NCI-H526 (cell line): ENCODE measurements at regions not wholly inside any gene's neighbourhood (a gene's known extent, or its start where the extent isn't known, plus 50 kb on each side); places are given as distances from the start of the nearest gene placed in this dataset.
A peak's percentile ranks its signal among the peaks of the same experiment; 100 is the strongest.
"Not testable (repeated sequence)": the region's sequence is repeated elsewhere in the genome, so short reads cannot be mapped to it uniquely, and the experiment has no call there.

Experiments used
- DNase-seq, 2 experiments: peaks; one replicate each; lab custom pipeline; 2025; lab: John Stamatoyannopoulos, UW

- DNase-seq = no peak
These were observed 73.2 kb downstream of the MTNR1A start for GRCh38 chr4:186481998-186482790.

DNA sequence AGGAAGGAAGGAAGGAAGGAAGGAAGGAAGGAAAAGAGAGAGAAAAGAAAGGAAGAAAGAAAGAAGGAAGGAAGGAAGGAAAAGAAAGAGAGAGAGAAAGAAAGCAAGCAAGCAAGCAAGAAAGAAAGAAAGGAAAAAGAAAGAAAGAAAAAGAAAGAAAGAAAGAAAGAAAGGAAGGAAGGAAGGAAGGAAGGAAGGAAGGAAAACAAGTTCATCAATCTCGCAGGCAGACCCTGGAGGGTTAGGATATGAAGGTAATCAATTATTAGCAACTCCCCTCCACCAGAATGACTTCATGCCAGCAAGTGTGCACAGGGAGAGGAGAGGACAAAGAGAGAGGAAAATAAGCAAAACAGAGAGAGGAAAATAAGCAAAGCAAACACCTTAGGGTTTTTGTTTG is 80.2 kb downstream of the MTNR1A start:
- DNase-seq = no peak

GRCh38 chr4:186473933-186474332 is 81.4 kb downstream of the MTNR1A start:
- peak in 1 of 2 experiments; percentile 7 for DNase-seq

DNA sequence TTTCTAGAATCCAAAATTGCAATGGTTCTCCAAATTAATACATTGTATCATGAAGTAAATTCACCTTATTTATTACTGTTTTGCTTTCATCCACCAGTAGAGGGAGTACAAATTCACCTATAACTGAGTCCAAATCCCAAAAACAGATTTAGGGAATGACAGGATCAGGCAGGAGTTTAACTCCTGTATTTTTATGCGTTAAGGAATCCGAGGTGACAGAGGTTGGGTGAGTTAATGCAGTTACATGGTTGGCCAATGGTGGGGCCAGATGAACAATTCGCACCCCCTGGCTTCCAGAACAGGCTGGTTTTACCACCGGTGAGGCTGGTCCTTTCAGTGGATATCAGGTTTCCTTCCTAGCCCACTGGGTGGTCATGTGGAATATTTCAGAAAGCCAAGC is 82.4 kb downstream of the MTNR1A start:
- peak in 1 of 2 experiments; percentile 49 for DNase-seq

DNA sequence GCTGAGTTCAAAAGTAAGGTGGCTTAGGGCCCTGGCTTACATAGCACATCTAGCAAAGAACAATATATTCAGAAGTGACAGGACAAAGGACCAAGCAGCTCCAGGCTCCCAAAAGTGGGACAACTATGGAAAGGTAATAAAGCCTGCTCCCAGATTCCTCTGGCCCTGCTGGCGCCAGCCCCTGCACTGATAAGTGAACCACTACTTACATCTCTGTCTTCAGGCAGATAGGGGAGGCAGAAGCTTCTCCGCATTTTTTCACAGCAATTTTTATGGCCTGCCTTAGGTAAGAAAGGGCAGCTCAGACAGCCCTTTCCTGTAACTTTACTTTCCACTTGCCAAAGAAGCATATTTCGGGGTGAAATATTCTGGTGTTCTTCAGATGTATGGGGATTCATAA is 83.9 kb downstream of the MTNR1A start:
- no peak for DNase-seq

DNA sequence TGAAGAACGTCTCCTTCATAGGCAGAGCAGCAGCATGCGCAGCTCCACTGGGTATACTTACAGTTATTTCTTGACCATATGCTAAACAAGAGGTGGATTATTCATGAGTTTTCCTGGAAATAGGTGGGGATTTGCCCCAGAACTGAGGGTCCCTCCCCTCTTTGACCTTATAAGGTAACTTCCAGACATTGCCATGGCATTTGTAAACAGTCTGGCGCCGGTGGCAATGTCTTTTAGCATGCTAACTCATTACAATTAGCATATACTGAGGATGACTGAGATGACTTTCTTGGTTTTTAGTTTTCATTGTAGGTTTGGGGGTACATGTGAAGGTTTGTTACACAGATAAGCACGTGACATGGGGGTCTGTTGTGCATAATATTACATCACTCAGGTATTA is 97.3 kb downstream of the MTNR1A start:
- DNase-seq = no peak

DNA sequence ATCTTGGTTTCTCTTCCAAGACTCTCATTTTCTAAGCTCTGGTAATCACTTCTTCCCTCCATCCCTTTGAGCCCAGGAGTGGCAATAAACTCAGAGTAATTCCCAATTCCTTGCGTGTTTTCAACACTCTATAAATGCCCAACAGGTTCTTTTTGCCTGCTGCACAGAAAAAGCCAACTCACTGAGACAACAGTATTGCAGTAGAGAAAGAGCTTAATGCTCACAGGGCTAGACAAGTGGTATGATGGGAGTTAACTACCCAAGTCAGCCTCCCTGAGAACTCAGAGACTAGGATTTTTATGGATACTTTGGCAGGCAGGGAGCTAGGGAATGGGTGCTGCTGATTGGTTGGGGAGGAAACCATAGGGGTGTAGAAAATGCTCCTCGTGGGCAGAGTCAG is 103.4 kb downstream of the MTNR1A start:
- no peak for DNase-seq

GRCh38 chr4:186449954-186450353 is 105.4 kb downstream of the MTNR1A start:
- DNase-seq = no peak

GRCh38 chr4:186445040-186445439 is 110.3 kb downstream of the MTNR1A start:
- DNase-seq = no peak

GRCh38 chr4:186441502-186441901 is 113.9 kb downstream of the MTNR1A start:
- DNase-seq = no peak

DNA sequence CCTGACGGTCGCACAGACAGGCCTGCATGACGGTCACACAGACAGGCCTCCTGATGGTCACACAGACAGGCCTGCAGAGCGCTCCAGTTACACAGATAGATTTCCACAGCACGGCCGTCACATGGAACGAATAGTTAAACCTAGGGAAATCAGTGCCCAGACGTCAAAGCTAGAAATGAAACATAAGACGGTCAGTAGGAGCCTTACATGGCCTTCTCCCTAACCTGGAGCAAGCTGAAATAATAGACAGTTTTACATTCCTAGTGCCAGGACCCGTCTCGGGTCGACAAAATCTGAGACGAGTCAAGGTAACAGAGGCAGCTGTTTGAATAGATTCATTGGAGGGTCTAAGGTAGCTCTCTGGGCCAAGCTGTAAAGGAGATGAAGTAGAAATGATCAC is 126.9 kb downstream of the MTNR1A start:
- DNase-seq = no peak

DNA sequence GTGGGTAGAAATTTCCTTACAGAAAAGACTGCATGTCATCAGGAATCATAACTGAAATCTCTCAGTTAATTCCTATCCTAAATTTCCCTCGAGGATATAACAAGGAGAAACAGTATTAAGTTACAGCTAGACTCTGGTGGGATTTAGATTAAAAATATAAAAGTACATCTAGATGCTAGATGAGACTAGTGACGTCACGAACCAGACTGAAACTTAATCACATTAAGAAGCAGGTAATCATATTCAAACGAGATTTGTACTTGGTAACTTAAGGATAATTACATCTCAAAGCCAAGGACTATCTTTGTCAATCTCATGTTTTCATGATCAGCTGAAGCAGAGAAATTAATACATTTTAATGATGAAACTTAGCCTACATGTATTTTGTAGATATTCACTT is 130.6 kb downstream of the MTNR1A start:
- no peak for DNase-seq

DNA sequence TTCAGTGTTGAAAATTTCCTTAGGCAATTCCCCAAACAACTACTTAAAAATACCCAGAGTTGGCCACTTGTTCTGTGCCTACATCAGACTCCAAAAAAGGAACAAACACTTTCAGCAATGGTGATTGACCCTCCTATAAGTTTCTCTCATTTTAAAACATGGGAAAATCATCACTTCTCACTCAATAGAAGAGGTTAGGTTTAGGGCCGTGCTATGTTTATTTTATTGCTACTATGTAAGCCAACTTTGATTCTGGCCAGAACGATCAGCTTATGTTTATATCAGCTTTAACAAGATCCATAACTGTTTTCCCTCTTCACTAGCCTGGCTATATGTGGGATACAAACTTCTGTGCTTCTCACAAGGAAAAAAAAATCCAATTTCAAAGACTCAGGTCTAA is 133.1 kb downstream of the MTNR1A start:
- DNase-seq = no peak

DNA sequence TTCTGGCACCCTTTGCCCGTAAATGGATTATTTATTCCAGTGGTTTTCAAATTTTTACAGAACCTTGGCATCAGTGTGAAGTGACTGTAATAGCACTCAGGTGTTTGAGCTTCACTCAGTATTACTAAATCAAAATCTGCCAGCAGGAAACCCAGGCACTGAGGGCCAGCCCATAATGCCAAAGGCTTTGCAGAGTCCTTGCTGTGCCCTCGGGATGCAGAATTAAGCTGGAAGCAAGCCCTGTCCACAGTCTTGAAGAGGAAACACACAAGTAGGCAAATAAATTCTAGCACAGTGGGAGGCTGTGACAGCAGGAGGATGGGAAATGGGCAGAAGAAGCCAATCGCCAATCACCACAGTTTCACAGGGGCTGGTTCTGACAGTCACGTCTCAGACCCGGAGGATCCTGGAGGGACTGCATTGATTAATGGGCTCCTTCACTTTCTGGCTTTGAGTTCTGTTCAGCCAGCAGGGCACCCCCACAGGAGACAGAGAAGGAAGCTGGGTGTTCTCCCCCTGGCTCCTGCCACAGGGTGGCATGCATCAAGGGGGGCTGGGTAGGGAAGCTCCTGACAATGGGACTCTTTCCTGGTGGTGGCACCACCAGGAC is 138.8 kb downstream of the MTNR1A start:
- DNase-seq = no peak

DNA sequence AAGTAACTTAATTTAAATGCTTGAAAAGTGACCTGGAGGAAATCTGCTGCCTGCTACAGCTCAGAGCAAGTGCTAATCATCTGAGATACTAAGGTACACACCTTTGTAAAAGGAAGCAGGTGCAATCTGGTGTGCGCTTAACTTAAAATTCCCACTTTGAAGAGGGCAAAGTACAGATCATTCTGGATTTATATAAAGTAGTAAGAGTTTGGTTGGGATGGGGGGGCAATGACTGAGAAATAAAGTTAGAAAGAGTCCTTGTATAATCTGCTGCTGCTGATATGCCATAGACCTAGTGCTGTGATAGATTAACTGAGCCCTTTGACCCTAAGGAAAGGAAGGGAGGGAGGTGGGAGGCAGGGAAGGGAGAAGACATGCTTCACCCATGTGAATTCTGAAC is 141.0 kb downstream of the MTNR1A start:
- no peak for DNase-seq

DNA sequence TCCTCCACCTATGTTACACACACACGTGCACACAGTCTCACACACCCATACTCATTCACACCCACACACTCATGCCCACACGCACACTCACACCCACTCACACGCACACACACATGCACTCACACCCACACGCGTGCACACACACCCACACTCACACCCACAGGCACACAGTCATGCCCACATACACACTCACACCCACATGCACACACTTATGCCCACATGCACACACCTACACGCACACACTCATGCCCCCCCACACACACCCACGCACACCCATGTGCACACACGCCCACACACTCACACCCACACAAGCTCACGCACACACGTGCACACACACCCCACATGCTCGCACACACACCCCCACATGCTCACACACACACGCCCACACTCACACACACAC is 140.0 kb downstream of the F11 start:
- DNase-seq = no peak

GRCh38 chr4:186404562-186405134 is 138.7 kb downstream of the F11 start:
- no peak for DNase-seq

DNA sequence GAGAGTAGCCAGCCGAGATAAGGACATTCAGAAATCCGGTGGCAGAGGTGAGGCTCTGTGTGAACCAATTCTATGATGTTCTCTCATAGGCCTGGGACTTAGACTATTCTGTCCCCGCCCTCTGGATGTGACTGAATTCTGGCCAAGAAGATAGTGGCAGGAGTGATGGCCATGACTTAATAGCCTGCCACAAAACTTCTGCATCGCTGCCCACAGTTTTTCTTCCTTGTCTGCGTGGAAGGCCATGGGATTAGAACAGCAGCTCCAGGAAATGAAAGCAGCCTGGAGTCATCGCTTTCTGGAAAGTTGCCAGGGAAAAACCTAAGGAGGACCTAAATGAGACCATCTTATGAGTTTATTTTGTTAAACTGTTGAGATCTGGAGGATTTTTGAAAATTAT is 134.7 kb downstream of the F11 start:
- no peak for DNase-seq

GRCh38 chr4:186392017-186392416 is 126.0 kb downstream of the F11 start:
- DNase-seq = no peak

- not testable (repeated sequence) for DNase-seq
These were observed 118.3 kb downstream of the F11 start for GRCh38 chr4:186384328-186384727.

- DNase-seq = no peak
These were observed 102.3 kb downstream of the F11 start for GRCh38 chr4:186368281-186368680.

DNA sequence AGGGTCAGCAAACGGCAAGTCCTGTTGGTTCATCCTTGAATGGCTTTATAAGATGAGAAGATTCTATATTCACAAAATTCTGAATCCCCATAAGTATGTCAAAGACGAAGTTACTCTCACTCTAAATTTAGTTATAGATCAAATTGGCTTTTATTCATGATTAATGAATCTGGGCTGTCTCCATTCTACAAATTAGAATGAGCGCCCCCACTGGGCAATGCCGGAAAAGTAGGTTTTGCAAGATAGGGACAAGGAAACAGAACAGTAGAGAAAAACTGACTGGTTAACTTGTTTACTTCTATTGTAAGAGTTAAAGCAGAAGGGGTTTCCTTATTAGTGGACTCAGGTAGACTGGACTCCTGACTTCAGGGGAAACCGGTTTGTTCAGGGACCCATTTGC is 100.3 kb downstream of the F11 start:
- no peak for DNase-seq

DNA sequence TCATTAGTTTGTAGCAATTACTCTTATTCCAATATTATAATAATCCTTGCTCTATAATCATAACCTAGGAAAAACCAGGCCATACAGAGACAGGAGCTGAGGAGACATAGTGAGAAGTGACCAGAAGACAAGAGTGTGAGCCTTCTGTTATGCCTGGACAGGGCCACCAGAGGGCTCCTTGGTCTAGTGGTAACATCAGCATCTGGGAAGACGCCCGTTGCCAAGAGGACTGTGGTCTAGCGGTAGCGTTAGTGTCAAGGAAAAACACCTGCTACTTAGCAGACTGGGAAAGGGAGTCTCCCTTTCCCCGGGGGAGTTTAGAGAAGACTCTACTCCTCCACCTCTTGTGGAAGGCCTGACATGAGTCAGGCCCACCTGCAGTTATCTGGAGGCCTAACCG is 97.0 kb downstream of the F11 start:
- DNase-seq = peak in 1 of 2 experiments; percentile 40

DNA sequence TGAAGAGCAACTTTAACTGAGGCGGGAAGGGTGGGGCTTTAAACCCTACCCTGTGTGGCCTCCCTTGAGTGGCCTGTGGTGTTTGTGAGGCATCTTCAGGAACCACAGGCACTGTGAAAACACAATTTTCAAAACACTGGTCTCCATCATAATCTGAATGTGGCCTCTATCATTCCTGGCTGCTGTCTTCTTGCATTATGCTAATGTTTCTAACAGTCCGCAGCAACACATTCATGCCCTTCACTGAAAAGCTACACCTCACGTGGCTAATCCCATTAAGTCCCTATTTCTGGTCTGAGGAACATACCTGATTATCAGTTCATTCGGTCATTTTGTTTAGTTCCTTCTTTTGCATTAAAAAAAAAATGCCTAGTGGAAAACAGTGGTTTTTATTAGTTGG is 94.6 kb downstream of the F11 start:
- DNase-seq = no peak
